Adrenal gland (tissue), 5 donors: ENCODE measurements at regions not wholly inside any gene's neighbourhood (a gene's known extent, or its start where the extent isn't known, plus 50 kb on each side); places are given as distances from the start of the nearest gene placed in this dataset.

Experiments
- CTCF ChIP-seq, 6 experiments: fragments of 450-650 bp in 4 of 6; fragments of 200-600 bp in 2 of 6; sonication (generic) in 1 of 6; IDR thresholded peaks; 1 replicate in 5 of 6; 2 replicates in 1 of 6; pipeline versions ENCODE4 v1.5.1 to v1.8.0; 2016 to 2021; ENCODE audit warnings: antibody characterized with exemption in 6 of 6, mild to moderate bottlenecking in 2 of 6, moderate library complexity in 1 of 6
- POLR2A ChIP-seq, 2 donors: fragments of 450-650 bp; IDR thresholded peaks; one replicate each; pipeline ENCODE4 v1.6.1; 2017; ENCODE audit warnings: antibody characterized with exemption in 2 of 2, mild to moderate bottlenecking in 2 of 2, moderate library complexity in 1 of 2
- donor health status: DM: no; HTN: no; CAD: no.

DNA sequence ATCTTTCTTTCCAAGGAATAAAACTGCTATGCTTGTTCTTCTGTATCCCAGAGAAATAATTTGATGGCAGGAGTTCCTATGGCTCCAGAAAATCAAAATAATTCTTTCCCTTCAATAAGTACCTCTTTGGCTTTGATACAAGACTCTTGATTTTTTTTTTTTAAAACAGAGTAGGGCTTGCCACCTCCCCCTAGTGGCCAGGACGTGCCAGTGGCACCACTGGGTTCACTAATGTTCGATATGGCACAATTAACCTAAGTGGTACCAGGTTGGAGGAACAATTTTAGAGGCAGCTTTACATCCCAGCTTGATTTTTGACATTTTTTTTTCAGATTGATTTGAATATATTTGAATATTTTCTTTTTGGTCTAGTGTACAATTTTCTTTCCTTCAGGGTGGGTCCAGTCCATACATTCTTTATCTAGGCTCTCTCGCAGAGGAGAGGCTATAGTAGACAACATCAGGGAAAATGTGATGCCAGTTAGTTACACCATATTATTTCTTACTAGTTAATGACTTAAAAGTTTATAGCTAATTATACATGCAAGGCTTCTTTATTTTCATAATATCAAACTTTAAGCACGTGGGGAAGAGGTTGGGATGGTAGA lies 330.9 kb downstream of the S1PR1 start:
- TF ChIP-seq CTCF (IDR thresholded peaks at IDR 0.05): peak; percentile 37 to 93 (median 66)
- TF ChIP-seq POLR2A (IDR thresholded peaks at IDR 0.05): no peak
